GM23248 (cell line): ENCODE measurements at regions not wholly inside any gene's neighbourhood (a gene's known extent, or its start where the extent isn't known, plus 50 kb on each side); places are given as distances from the start of the nearest gene placed in this dataset.

Source experiments
- EZH2 ChIP-seq: fragments of 200-600 bp; sonication (generic); IDR thresholded peaks from 2 replicates; pipeline ENCODE4 v1.6.1; 2018; ENCODE audit warnings: antibody characterized with exemption, mild to moderate bottlenecking; ENCODE audit not compliant: insufficient read depth, poor library complexity, severe bottlenecking
- EZH2phosphoT487 ChIP-seq: fragments of 200-600 bp; sonication (generic); IDR thresholded peaks from 2 replicates; pipeline ENCODE4 v1.6.1; 2018; ENCODE audit warnings: antibody characterized with exemption, moderate library complexity, mild to moderate bottlenecking, low read depth; ENCODE audit not compliant: insufficient read depth

DNA sequence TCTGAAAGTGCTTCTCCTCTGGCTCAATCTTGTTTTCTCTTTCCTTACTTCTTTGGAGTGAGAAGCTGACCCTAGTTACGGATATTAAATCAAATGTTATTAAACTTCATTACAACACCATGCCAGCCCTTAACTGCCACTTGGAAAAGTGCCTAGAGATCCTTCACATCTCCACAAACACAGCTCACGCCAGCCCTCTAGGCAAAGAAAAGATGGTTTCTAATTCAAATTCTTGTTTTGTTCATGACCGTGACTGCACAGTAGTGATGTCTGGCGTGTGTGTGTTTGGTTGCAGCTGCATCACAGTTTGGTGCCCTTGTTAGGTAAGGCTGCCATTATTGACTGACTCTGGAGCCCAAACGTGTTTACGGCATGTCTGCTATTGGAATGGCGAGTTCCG lies 113.0 kb downstream of the BEGAIN start:
- no peak for TF ChIP-seq EZH2
- TF ChIP-seq EZH2phosphoT487: no peak
